Calu3 (cell line): ENCODE measurements at regions not wholly inside any gene's neighbourhood (a gene's known extent, or its start where the extent isn't known, plus 50 kb on each side); places are given as distances from the start of the nearest gene placed in this dataset.

ENCODE experiments used
- BruUV-seq: library from RNA; stranded (reverse); fragments of 400-500 nt; replicated peaks from 2 replicates; lab custom pipeline; 2021; lab: Mats Ljungman, UMichigan
- CTCF ChIA-PET: fragments of 300-600 bp; sonication (Branson Sonifier 250); formaldehyde crosslinking; loops from one replicate; lab custom pipeline; 2022; ENCODE audit warnings: antibody characterized with exemption; lab: Charles Lee
- DNase-seq: peaks from one replicate; pipeline ENCODE4 v3.0.0; 2022
- H3K27ac Mint-ChIP-seq: one replicate; pipeline ENCODE4 v1.8.0; 2022; ENCODE audit warnings: mixed read lengths; ENCODE audit not compliant: unreplicated experiment
- H3K27me3 Mint-ChIP-seq: one replicate; pipeline ENCODE4 v1.8.0; 2022; ENCODE audit warnings: mixed read lengths; ENCODE audit not compliant: unreplicated experiment
- H3K36me3 Mint-ChIP-seq: one replicate; pipeline ENCODE4 v1.8.0; 2022; ENCODE audit warnings: mild to moderate bottlenecking, moderate library complexity, mixed read lengths; ENCODE audit not compliant: insufficient read depth, unreplicated experiment
- H3K4me1 Mint-ChIP-seq: one replicate; pipeline ENCODE4 v1.8.0; 2022; ENCODE audit warnings: mild to moderate bottlenecking, low read depth, mixed read lengths; ENCODE audit not compliant: unreplicated experiment
- H3K4me3 Mint-ChIP-seq: one replicate; pipeline ENCODE4 v1.8.0; 2022; ENCODE audit warnings: mild to moderate bottlenecking, low read depth, moderate library complexity, mixed read lengths; ENCODE audit not compliant: unreplicated experiment
- H3K9me3 Mint-ChIP-seq: one replicate; pipeline ENCODE4 v1.8.0; 2022; ENCODE audit warnings: low read depth, mixed read lengths; ENCODE audit not compliant: unreplicated experiment
- intact Hi-C: fragments of 100-400 bp; cut with micrococcal nuclease; formaldehyde crosslinking; loops from one replicate; pipeline ENCODE4 v1.10.0; 2022; ENCODE audit not compliant: unreplicated experiment
- TF ChIP-seq, protein P1 (sequence below): fragments of 200-600 bp; IDR thresholded peaks from one replicate; pipeline ENCODE4 v1.8.0; 2022; ENCODE audit warnings: antibody characterized with exemption; ENCODE audit not compliant: unreplicated experiment

DNA sequence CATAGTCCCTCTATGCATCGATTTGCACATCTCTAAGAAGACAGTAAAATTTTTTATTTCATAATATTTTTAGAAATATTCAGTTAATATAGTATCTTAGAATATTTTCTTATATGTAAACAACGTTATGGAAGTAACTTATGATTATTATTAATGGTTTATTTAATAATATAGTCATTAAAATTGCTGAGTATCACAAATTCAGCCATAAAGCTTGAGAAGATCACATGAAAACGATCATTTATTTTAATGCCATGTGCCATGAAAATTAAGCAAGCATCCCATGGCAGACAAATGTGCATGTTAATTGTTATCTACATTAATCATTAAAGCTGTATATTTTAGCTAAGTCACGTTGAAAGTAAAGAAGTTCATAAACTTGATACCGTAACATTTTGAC lies 907.1 kb downstream of the KCNT2 start:
- TF ChIP-seq, protein P1, sequence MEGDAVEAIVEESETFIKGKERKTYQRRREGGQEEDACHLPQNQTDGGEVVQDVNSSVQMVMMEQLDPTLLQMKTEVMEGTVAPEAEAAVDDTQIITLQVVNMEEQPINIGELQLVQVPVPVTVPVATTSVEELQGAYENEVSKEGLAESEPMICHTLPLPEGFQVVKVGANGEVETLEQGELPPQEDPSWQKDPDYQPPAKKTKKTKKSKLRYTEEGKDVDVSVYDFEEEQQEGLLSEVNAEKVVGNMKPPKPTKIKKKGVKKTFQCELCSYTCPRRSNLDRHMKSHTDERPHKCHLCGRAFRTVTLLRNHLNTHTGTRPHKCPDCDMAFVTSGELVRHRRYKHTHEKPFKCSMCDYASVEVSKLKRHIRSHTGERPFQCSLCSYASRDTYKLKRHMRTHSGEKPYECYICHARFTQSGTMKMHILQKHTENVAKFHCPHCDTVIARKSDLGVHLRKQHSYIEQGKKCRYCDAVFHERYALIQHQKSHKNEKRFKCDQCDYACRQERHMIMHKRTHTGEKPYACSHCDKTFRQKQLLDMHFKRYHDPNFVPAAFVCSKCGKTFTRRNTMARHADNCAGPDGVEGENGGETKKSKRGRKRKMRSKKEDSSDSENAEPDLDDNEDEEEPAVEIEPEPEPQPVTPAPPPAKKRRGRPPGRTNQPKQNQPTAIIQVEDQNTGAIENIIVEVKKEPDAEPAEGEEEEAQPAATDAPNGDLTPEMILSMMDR, result no peak
- intact Hi-C loops, result no loop called here
- H3K27me3 Mint-ChIP-seq, result no peaks in the 10 kb centered on the region
- no peak overlapping the region for H3K27ac Mint-ChIP-seq
- CTCF ChIA-PET, result no interaction called here
- DNase-seq, result no peak
- no peak overlapping the region for H3K4me3 Mint-ChIP-seq
- H3K36me3 Mint-ChIP-seq, result no peaks in the 10 kb centered on the region
- peaks cover 3% of the 10 kb centered on the region for H3K4me1 Mint-ChIP-seq
- BruUV-seq, result no TSS peak
- H3K9me3 Mint-ChIP-seq, result no peaks in the 10 kb centered on the region

DNA sequence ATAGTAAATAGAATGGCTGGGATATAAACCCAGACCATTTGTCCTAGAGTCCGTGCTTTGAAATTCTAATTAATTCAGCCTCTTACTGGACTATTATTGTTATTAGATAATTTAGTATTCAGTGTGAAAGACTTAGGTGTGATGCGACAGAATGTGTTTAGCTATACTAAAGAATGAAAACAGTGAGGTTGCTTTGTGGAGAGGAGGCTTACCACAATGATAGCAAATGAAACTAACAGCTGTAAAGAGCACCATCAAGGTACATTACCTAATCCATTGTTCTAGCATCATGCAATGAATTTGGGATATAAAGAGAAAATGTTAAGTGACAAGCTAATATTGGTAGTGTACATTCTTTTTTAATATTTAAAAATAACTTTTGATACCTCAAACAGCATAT lies 911.1 kb downstream of the KCNT2 start:
- no peak for DNase-seq
- no peaks in the 10 kb centered on the region for H3K27me3 Mint-ChIP-seq
- BruUV-seq, result no TSS peak
- H3K27ac Mint-ChIP-seq, result no peak overlapping the region
- TF ChIP-seq, protein P1, result no peak
- no peaks in the 10 kb centered on the region for H3K9me3 Mint-ChIP-seq
- H3K4me3 Mint-ChIP-seq, result no peak overlapping the region
- no peaks in the 10 kb centered on the region for H3K36me3 Mint-ChIP-seq
- intact Hi-C loops, result no loop called here
- no peaks in the 10 kb centered on the region for H3K4me1 Mint-ChIP-seq
- CTCF ChIA-PET, result no interaction called here

DNA sequence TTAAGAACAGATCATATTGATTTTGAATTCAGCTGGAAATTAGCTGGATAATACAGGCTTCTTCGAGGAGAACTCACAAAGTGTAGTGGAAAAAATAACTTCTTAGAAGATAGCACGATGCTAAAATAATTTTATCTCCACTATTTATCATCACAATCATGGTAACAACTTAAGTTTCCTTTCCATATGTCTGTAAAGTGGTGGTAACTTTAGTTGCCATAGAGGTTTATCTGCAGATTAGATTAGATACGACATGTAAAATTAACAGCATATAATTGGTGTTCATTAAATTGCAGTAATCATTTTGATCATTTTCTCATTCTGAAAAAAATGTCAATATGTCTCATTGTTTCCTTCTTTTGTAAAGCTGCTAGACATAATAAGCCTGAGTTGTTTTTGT lies 921.5 kb downstream of the KCNT2 start:
- Mint-ChIP-seq H3K27ac (no peak overlapping the region), H3K4me3 (no peak overlapping the region)
- BruUV-seq, result no TSS peak

DNA sequence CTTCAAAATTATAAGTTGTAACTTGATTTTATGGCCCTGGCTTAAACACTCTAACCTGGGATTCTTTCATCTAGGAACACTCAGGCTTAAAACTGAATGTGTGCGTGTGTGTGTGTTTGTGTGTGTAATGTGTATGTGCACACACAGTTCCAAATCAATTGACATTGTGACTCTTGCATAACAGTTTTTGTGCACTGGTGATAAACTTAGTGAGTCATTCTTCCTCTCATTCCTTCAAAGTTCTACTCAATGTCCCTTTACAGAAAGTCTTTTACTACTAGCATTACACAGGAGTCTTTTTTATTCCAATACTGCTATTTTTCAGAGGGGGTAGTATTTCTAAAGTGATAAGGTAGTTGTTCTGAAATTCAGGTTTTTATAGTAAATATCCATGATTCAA lies 943.6 kb downstream of the KCNT2 start:
- peak; percentile 19 for DNase-seq
- Mint-ChIP-seq H3K27me3 (no peaks in the 10 kb centered on the region), H3K9me3 (no peaks in the 10 kb centered on the region), H3K27ac (peak overlapping the region; percentile 83), H3K4me1 (peaks cover 20% of the 10 kb centered on the region), H3K4me3 (peak overlapping the region; percentile 30), H3K36me3 (peaks cover 7% of the 10 kb centered on the region)
- TF ChIP-seq, protein P1, result no peak
- intact Hi-C loops, result no loop called here
- CTCF ChIA-PET, result no interaction called here
- BruUV-seq, result no TSS peak

More for the DNA sequence above, 921.5 kb downstream of the KCNT2 start:
- no peak for DNase-seq
- Mint-ChIP-seq H3K27me3 (no peaks in the 10 kb centered on the region), H3K9me3 (no peaks in the 10 kb centered on the region), H3K4me1 (no peaks in the 10 kb centered on the region), H3K36me3 (no peaks in the 10 kb centered on the region)
- intact Hi-C loops, result no loop called here
- CTCF ChIA-PET, result no interaction called here
- TF ChIP-seq, protein P1, result no peak
